Ishikawa (cell line): ENCODE measurements at regions not wholly inside any gene's neighbourhood (a gene's known extent, or its start where the extent isn't known, plus 50 kb on each side); places are given as distances from the start of the nearest gene placed in this dataset.

Experiments used
- CEBPB ChIP-seq: IDR thresholded peaks from 2 replicates; pipeline ENCODE4 v1.6.1; 2012
- CREB1 ChIP-seq: IDR thresholded peaks from 2 replicates; pipeline ENCODE4 v1.6.1; 2012; ENCODE audit warnings: low read depth
- EGR1 ChIP-seq: IDR thresholded peaks from 2 replicates; pipeline ENCODE4 v1.6.1; 2012
- EP300 ChIP-seq: IDR thresholded peaks from 2 replicates; pipeline ENCODE4 v1.6.1; 2012; ENCODE audit warnings: borderline replicate concordance
- MAX ChIP-seq: IDR thresholded peaks from 2 replicates; pipeline ENCODE4 v1.6.1; 2012
- NFIC ChIP-seq: IDR thresholded peaks from 2 replicates; pipeline ENCODE4 v1.6.1; 2012
- RAD21 ChIP-seq: IDR thresholded peaks from 2 replicates; pipeline ENCODE4 v1.6.1; 2012; ENCODE audit warnings: low read depth
- REST ChIP-seq: IDR thresholded peaks from 2 replicates; pipeline ENCODE4 v1.6.1; 2012; ENCODE audit warnings: low read depth, mild to moderate bottlenecking
- TEAD4 ChIP-seq: IDR thresholded peaks from 2 replicates; pipeline ENCODE4 v1.6.1; 2012

GRCh38 chr9:108259917-108260675 is 595.7 kb downstream of the ACTL7B start:
- TF ChIP-seq EP300 = no peak
- TF ChIP-seq CEBPB = no peak
- TF ChIP-seq MAX = no peak
- TF ChIP-seq REST = no peak
- no peak for TF ChIP-seq RAD21
- TF ChIP-seq EGR1 = no peak
- TF ChIP-seq NFIC = no peak
- TF ChIP-seq CREB1 = no peak
- TF ChIP-seq TEAD4 = no peak
